Progenitor cell of endocrine pancreas (in vitro differentiated cells): ENCODE measurements at regions not wholly inside any gene's neighbourhood (a gene's known extent, or its start where the extent isn't known, plus 50 kb on each side); places are given as distances from the start of the nearest gene placed in this dataset.

Experiments used
- DNase-seq: peaks from one replicate; pipeline ENCODE4 v3.0.0; 2021; ENCODE audit warnings: low spot score; ENCODE audit not compliant: unreplicated experiment
- H3K27ac Mint-ChIP-seq: 2 replicates; pipeline ENCODE4 v1.8.0; 2021; ENCODE audit warnings: mild to moderate bottlenecking, moderate library complexity, mixed read lengths
- H3K27me3 Mint-ChIP-seq: 2 replicates; pipeline ENCODE4 v1.8.0; 2021; ENCODE audit warnings: mixed read lengths
- H3K36me3 Mint-ChIP-seq: 2 replicates; pipeline ENCODE4 v1.8.0; 2022; ENCODE audit warnings: mixed read lengths; ENCODE audit not compliant: insufficient read depth
- H3K4me1 Mint-ChIP-seq: 2 replicates; pipeline ENCODE4 v1.8.0; 2021; ENCODE audit warnings: low read depth, mixed read lengths
- H3K4me3 Mint-ChIP-seq: 2 replicates; pipeline ENCODE4 v1.8.0; 2021; ENCODE audit warnings: low read depth, mild to moderate bottlenecking, moderate library complexity, mixed read lengths
- H3K9me3 Mint-ChIP-seq: 2 replicates; pipeline ENCODE4 v1.8.0; 2021; ENCODE audit warnings: low read depth, mixed read lengths
- TF ChIP-seq, protein P1 (sequence below): fragments of 200-600 bp; sonication (generic); IDR thresholded peaks from one replicate; pipeline ENCODE4 v1.5.0; 2021; ENCODE audit warnings: antibody characterized with exemption, mild to moderate bottlenecking; ENCODE audit not compliant: unreplicated experiment

DNA sequence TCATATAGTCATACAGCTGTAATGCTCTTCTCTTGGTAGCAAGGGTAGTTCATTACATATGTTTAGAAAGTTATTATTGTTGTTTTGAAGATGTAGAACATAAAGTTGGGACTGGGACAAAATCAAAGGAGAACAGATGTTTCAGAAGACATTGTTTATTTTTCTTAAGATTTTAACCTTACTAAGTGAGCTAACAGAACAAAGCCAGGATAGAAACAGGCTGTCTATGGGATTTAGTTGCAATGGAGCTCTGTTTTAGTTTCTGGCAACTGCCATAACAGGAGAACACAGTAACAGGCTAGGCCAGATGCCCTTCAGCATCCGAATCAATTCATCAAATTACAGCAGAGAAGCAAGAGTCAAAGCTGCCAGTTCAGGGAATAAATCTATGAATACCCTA, 382.4 kb downstream of the ARL4A start:
- DNase-seq = no peak
- peaks cover 2% of the 10 kb centered on the region for H3K4me1 Mint-ChIP-seq
- H3K4me3 Mint-ChIP-seq = no peak overlapping the region
- TF ChIP-seq, protein P1, sequence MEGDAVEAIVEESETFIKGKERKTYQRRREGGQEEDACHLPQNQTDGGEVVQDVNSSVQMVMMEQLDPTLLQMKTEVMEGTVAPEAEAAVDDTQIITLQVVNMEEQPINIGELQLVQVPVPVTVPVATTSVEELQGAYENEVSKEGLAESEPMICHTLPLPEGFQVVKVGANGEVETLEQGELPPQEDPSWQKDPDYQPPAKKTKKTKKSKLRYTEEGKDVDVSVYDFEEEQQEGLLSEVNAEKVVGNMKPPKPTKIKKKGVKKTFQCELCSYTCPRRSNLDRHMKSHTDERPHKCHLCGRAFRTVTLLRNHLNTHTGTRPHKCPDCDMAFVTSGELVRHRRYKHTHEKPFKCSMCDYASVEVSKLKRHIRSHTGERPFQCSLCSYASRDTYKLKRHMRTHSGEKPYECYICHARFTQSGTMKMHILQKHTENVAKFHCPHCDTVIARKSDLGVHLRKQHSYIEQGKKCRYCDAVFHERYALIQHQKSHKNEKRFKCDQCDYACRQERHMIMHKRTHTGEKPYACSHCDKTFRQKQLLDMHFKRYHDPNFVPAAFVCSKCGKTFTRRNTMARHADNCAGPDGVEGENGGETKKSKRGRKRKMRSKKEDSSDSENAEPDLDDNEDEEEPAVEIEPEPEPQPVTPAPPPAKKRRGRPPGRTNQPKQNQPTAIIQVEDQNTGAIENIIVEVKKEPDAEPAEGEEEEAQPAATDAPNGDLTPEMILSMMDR = no peak
- H3K9me3 Mint-ChIP-seq = no peaks in the 10 kb centered on the region
- H3K27me3 Mint-ChIP-seq = no peaks in the 10 kb centered on the region
- no peaks in the 10 kb centered on the region for H3K36me3 Mint-ChIP-seq
- no peak overlapping the region for H3K27ac Mint-ChIP-seq

DNA sequence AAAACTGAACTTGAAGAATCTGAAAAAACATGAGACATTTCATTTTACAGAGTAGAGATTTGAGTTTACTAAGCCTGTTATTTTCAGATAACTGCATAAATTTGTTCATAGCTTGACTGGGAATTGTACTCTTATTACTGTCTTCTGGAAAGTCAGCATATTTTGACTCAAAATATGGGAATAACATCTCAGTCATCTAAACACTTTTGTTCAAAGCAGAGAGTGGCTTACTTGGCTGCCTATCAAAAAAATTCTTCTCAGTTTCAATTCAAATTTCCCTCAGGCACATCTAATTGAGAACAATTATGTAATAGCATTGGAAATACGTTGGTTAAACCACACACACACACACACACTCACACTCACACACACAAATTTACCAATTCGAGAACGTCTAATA, 384.6 kb downstream of the ARL4A start:
- Mint-ChIP-seq H3K36me3 (no peaks in the 10 kb centered on the region), H3K4me1 (peaks cover under 1% of the 10 kb centered on the region), H3K9me3 (no peaks in the 10 kb centered on the region), H3K4me3 (no peak overlapping the region), H3K27ac (no peak overlapping the region), H3K27me3 (no peaks in the 10 kb centered on the region)
- TF ChIP-seq, protein P1 = no peak
- DNase-seq = no peak

DNA sequence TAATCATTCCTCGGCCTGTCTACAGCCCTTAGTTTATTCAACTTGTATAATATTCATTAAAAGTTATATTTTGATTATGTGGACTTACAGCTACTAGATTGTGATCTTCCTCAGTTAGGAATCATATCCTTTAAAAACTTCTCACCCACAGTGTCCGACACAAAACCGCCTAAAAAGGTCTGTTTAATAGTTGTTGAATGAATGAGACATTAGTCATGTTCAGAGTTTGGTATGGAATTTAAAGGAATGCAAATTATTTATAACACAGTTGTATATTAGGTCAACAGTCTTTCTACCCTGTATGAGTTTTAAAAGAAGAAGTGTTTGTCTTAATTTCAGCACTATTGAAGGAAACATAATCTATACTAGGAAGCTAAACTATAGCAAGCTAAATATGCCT, 390.0 kb downstream of the ARL4A start:
- H3K27ac Mint-ChIP-seq = no peak overlapping the region
- DNase-seq = no peak
- H3K27me3 Mint-ChIP-seq = no peaks in the 10 kb centered on the region
- TF ChIP-seq, protein P1 = no peak
- no peaks in the 10 kb centered on the region for H3K9me3 Mint-ChIP-seq
- H3K4me3 Mint-ChIP-seq = no peak overlapping the region
- H3K36me3 Mint-ChIP-seq = no peaks in the 10 kb centered on the region
- no peaks in the 10 kb centered on the region for H3K4me1 Mint-ChIP-seq

DNA sequence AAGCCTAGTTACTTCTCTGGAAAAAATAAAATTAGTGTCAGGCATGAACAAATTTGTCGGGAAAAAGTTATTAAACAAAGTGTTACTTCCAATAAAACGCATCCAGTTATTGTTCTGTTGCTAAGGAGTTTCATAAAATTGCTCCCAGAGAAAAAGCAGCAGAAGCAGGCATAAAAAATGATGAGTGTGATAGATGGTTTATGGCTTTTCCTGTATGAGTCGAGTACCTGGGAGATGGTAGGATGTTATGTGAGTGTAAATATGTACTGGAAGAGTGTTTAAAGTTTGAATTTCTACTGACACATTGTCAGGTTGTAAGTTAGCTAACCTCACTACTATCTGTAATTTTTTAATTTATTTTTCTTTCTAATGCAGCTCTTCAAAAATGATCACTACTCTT, 390.7 kb downstream of the ARL4A start:
- TF ChIP-seq, protein P1 = no peak
- DNase-seq = no peak
- Mint-ChIP-seq H3K4me1 (no peaks in the 10 kb centered on the region), H3K27ac (no peak overlapping the region), H3K27me3 (no peaks in the 10 kb centered on the region), H3K36me3 (no peaks in the 10 kb centered on the region), H3K9me3 (no peaks in the 10 kb centered on the region), H3K4me3 (no peak overlapping the region)

DNA sequence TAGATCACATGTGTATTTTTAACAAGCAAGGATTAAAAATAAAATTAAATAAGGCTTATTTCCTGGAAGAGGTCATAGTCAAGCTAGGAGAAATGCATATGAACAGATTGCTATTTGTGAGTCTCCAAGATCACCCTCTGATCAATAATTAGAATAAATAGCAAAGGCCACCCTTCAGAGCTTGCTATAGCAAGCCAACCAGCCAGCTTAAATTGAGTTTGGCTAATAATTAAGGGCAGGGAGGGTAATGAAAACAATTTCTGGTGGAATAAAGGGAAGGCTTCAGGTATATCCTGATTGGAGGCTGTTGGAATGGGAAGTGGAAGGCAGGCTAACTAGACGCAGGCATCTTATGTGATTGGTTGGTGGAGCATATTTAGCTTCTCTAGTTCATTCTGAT, 403.5 kb downstream of the ARL4A start:
- Mint-ChIP-seq H3K36me3 (no peaks in the 10 kb centered on the region), H3K27me3 (no peaks in the 10 kb centered on the region), H3K4me1 (peaks cover 6% of the 10 kb centered on the region), H3K27ac (no peak overlapping the region), H3K4me3 (no peak overlapping the region), H3K9me3 (no peaks in the 10 kb centered on the region)
- TF ChIP-seq, protein P1 = no peak
- no peak for DNase-seq
